Suprapubic skin (tissue), 4 donors: ENCODE measurements at regions not wholly inside any gene's neighbourhood (a gene's known extent, or its start where the extent isn't known, plus 50 kb on each side); places are given as distances from the start of the nearest gene placed in this dataset.

Experiments used
- EP300 ChIP-seq: sonication (generic); formaldehyde crosslinking; IDR thresholded peaks from one replicate; pipeline ENCODE4 v1.6.1; 2017; ENCODE audit warnings: antibody characterized with exemption
- POLR2A ChIP-seq, 2 donors: fragments of 450-650 bp; IDR thresholded peaks; one replicate each; pipeline ENCODE4 v1.6.1; 2017; ENCODE audit warnings: antibody characterized with exemption in 2 of 2, mild to moderate bottlenecking in 2 of 2, moderate library complexity in 2 of 2
- POLR2AphosphoS5 ChIP-seq, 3 donors: sonication (generic); formaldehyde crosslinking; IDR thresholded peaks; one replicate each; pipeline ENCODE4 v1.6.1; 2017; ENCODE audit warnings: antibody characterized with exemption in 3 of 3
- TF ChIP-seq, protein P1 (sequence below), 2 donors: fragments of 200-600 bp in 1 of 2; fragments of 450-650 bp in 1 of 2; sonication (generic) in 1 of 2; IDR thresholded peaks; one replicate each; pipeline ENCODE4 v1.5.1; 2016 to 2019; ENCODE audit warnings: antibody characterized with exemption in 2 of 2, mild to moderate bottlenecking in 1 of 2, moderate library complexity in 1 of 2

DNA sequence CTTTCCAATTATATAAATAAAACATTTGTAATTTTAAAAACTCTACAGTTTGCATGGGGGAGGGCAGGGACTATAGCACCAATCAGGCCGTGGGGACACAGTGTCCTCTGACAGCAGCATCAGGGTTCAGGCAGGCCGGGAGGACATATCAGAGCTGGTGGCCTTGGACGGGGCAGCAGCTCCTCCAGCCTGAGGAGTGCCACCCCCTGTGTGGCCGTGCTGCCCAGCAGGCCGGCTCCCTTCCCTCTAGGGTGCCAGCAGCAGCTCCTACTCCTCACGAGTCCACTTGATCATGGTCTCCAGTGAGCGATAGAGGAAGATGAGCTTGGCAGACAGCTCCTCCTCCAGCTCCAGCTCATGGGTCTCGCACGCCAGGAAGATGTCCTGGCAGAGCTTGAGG is 144.0 kb upstream of the PHACTR3 start:
- TF ChIP-seq, protein P1, sequence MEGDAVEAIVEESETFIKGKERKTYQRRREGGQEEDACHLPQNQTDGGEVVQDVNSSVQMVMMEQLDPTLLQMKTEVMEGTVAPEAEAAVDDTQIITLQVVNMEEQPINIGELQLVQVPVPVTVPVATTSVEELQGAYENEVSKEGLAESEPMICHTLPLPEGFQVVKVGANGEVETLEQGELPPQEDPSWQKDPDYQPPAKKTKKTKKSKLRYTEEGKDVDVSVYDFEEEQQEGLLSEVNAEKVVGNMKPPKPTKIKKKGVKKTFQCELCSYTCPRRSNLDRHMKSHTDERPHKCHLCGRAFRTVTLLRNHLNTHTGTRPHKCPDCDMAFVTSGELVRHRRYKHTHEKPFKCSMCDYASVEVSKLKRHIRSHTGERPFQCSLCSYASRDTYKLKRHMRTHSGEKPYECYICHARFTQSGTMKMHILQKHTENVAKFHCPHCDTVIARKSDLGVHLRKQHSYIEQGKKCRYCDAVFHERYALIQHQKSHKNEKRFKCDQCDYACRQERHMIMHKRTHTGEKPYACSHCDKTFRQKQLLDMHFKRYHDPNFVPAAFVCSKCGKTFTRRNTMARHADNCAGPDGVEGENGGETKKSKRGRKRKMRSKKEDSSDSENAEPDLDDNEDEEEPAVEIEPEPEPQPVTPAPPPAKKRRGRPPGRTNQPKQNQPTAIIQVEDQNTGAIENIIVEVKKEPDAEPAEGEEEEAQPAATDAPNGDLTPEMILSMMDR (IDR thresholded peaks at IDR 0.05), result no peak
- TF ChIP-seq POLR2A (IDR thresholded peaks at IDR 0.05) (no peak), EP300 (no peak), POLR2AphosphoS5 (IDR thresholded peaks at IDR 0.05) (no peak)
